Endothelial cell of umbilical vein (primary cell): ENCODE measurements at regions not wholly inside any gene's neighbourhood (a gene's known extent, or its start where the extent isn't known, plus 50 kb on each side); places are given as distances from the start of the nearest gene placed in this dataset.

Experiments used
- BruUV-seq: library from RNA; stranded (reverse); fragments of 400-500 nt; replicated peaks from 2 replicates; lab custom pipeline; 2021; lab: Mats Ljungman, UMichigan
- CTCF ChIA-PET: fragments of 300-600, 350-600 bp; sonication (Branson Sonifier 250); formaldehyde crosslinking; loops from one replicate; lab custom pipeline; 2021; ENCODE audit warnings: antibody characterized with exemption, inconsistent platforms; lab: Charles Lee
- POLR2A ChIA-PET: fragments of 300-600, 350-600 bp; sonication (Branson Sonifier 250); formaldehyde crosslinking; loops from one replicate; lab custom pipeline; 2021; ENCODE audit warnings: antibody characterized with exemption, inconsistent platforms; lab: Charles Lee
- DNase-seq: peaks from one replicate; pipeline ENCODE4 v3.0.0-alpha.2; 2011; ENCODE audit warnings: low read depth, low spot score
- FAIRE-seq: peaks from 2 replicates; lab custom pipeline; 2011; peaks lifted over from hg19 to GRCh38; lab: Jason Lieb, UNC
- H2AFZ ChIP-seq: 2 replicates; pipeline ENCODE4 v1.6.0; 2012; ENCODE audit warnings: low read depth, low read length, control low read depth, inconsistent platforms
- H3K27ac ChIP-seq: 2 replicates; pipeline ENCODE4 v1.5.1; 2011; ENCODE audit warnings: low read depth, mild to moderate bottlenecking, control low read depth, low read length, moderate library complexity; ENCODE audit not compliant: insufficient read depth
- H3K27me3 ChIP-seq, 2 experiments: 2 replicates each; pipeline versions ENCODE4 v1.6.0 to v1.6.1; 2011; ENCODE audit warnings: low read length in 2 of 2, mixed read lengths in 1 of 2; ENCODE audit not compliant: control insufficient read depth in 2 of 2, insufficient read depth in 2 of 2
- H3K36me3 ChIP-seq, 2 experiments: 2 replicates in 1 of 2; 3 replicates in 1 of 2; pipeline ENCODE4 v1.5.1; 2011; ENCODE audit warnings: low read length in 2 of 2, mild to moderate bottlenecking in 1 of 2, moderate library complexity in 1 of 2; ENCODE audit not compliant: control insufficient read depth in 2 of 2, insufficient read depth in 2 of 2; ENCODE audit errors: extremely low read depth in 1 of 2
- H3K4me1 ChIP-seq: 3 replicates; pipeline ENCODE4 v1.5.1; 2011; ENCODE audit warnings: mild to moderate bottlenecking, low read length; ENCODE audit not compliant: control insufficient read depth, insufficient read depth; ENCODE audit errors: extremely low read depth
- H3K4me2 ChIP-seq: 2 replicates; pipeline ENCODE4 v1.6.1; 2011; ENCODE audit warnings: low read length, control low read depth, mixed read lengths; ENCODE audit not compliant: insufficient read depth
- H3K4me3 ChIP-seq, 3 experiments: fragments of 200-600 bp in 1 of 3; sonication (generic), shearing (Covaris generic) in 1 of 3; replicated peaks in 1 of 3; 2 replicates each; pipeline ENCODE4 v1.5.1; 2011 to 2016; ENCODE audit warnings: control low read depth in 3 of 3, low read length in 3 of 3, mild to moderate bottlenecking in 2 of 3, inconsistent platforms in 1 of 3, low read depth in 1 of 3, moderate library complexity in 1 of 3; ENCODE audit not compliant: insufficient read depth in 1 of 3
- H3K79me2 ChIP-seq: 2 replicates; pipeline ENCODE4 v1.6.0; 2012; ENCODE audit warnings: low read length, inconsistent platforms; ENCODE audit not compliant: control insufficient read depth, insufficient read depth
- H3K9ac ChIP-seq: replicated peaks from 2 replicates; pipeline ENCODE3; 2011; ENCODE audit warnings: low read length, control low read depth; ENCODE audit not compliant: insufficient read depth; ENCODE audit errors: extremely low read depth
- H3K9me1 ChIP-seq: replicated peaks from 3 replicates; pipeline ENCODE4 v1.6.0; 2011; ENCODE audit warnings: mild to moderate bottlenecking, low read length; ENCODE audit not compliant: control insufficient read depth, insufficient read depth; ENCODE audit errors: extremely low read depth
- H3K9me3 ChIP-seq: replicated peaks from 2 replicates; pipeline ENCODE4 v1.5.1; 2012; ENCODE audit warnings: low read length, inconsistent platforms; ENCODE audit not compliant: control insufficient read depth, insufficient read depth
- H4K20me1 ChIP-seq: replicated peaks from 2 replicates; pipeline ENCODE3; 2011; ENCODE audit warnings: mild to moderate bottlenecking, low read length; ENCODE audit not compliant: control insufficient read depth, insufficient read depth; ENCODE audit errors: extremely low read depth
- EZH2 ChIP-seq: IDR thresholded peaks from 2 replicates; pipeline ENCODE4 v1.6.1; 2012; ENCODE audit warnings: borderline replicate concordance, low read depth, mild to moderate bottlenecking, moderate library complexity, low read length, inconsistent platforms; ENCODE audit not compliant: severe bottlenecking
- FOS ChIP-seq: IDR thresholded peaks from 2 replicates; pipeline ENCODE4 v1.6.1; 2011; ENCODE audit warnings: mild to moderate bottlenecking, low read length, moderate library complexity, borderline replicate concordance; ENCODE audit not compliant: insufficient read depth
- GATA2 ChIP-seq: IDR thresholded peaks from 2 replicates; pipeline ENCODE4 v1.7.0; 2011; ENCODE audit warnings: low read depth, mild to moderate bottlenecking, moderate library complexity, mixed read lengths, low read length; ENCODE audit not compliant: insufficient read length, insufficient read depth
- JUN ChIP-seq: IDR thresholded peaks from 2 replicates; pipeline ENCODE4 v1.6.1; 2011; ENCODE audit warnings: borderline replicate concordance, low read depth; ENCODE audit not compliant: insufficient read length, insufficient read depth
- MYC ChIP-seq: IDR thresholded peaks from one replicate; pipeline ENCODE4 v1.6.1; 2011; ENCODE audit warnings: mild to moderate bottlenecking, low read depth, low read length
- POLR2A ChIP-seq: IDR thresholded peaks from 2 replicates; pipeline ENCODE4 v1.6.1; 2012; ENCODE audit warnings: low read depth, mild to moderate bottlenecking, control low read depth, low read length
- POLR2AphosphoS5 ChIP-seq: IDR thresholded peaks from 2 replicates; pipeline ENCODE4 v1.6.1; 2012; ENCODE audit warnings: low read depth, mild to moderate bottlenecking, control low read depth, low read length, moderate library complexity; ENCODE audit not compliant: insufficient read depth
- dilution Hi-C: fragments of 300-500 bp; cut with MboI; formaldehyde crosslinking; loops from one replicate; pipeline ENCODE4 v1.15.0; 2019; ENCODE audit warnings: low sequenced_read_pairs; ENCODE audit not compliant: extremely low pct_ligation_motif_present
- intact Hi-C: fragments of 100-400 bp; cut with micrococcal nuclease; formaldehyde crosslinking; loops from one replicate; pipeline ENCODE4 v1.10.0; 2022
- TF ChIP-seq, protein P1 (sequence below): IDR thresholded peaks from 2 replicates; pipeline ENCODE4 v1.6.1; 2011; ENCODE audit not compliant: insufficient read depth, insufficient read length

DNA sequence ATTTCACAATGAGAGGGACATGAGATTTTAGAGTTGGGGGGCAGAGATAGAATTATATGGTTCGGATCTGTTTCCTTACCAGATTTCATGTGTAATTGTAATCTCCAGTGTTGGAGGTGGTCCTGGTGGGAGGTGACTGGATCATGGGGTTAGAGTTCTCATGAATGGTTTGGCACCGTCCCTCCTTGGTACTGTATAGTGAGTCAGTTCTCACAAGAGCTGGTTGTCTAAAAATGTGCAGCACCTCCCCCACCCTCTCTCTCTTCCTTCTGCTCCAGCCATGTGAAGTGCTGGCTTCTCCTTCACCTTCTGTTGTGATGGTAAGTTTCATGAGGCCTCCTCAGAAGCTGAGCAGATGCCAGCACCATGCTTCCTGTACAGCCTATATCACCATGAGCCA is 138.1 kb downstream of the SCG2 start:
- H3K4me3 ChIP-seq = no peak overlapping the region
- ChIA-PET POLR2A (no interaction called here), CTCF (no interaction called here)
- no peak for TF ChIP-seq GATA2
- TF ChIP-seq POLR2AphosphoS5 = no peak
- TF ChIP-seq MYC = no peak
- no peak for TF ChIP-seq FOS
- TF ChIP-seq, protein P1, sequence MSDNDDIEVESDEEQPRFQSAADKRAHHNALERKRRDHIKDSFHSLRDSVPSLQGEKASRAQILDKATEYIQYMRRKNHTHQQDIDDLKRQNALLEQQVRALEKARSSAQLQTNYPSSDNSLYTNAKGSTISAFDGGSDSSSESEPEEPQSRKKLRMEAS = no peak
- no peak for TF ChIP-seq EZH2
- no peak for TF ChIP-seq JUN
- no peak for TF ChIP-seq POLR2A
- dilution Hi-C loops = no loop called here
- no TSS peak for BruUV-seq
- FAIRE-seq = no peak
- DNase-seq = no peak
- no peaks in the 10 kb centered on the region for H3K9me1 ChIP-seq
- H3K9me3 ChIP-seq = no peaks in the 10 kb centered on the region
- H3K36me3 ChIP-seq = no peaks in the 10 kb centered on the region
- H3K27me3 ChIP-seq = no peaks in the 10 kb centered on the region
- intact Hi-C loops = no loop called here
- H3K4me2 ChIP-seq = no peak overlapping the region
- H3K27ac ChIP-seq = no peak overlapping the region
- H3K9ac ChIP-seq = no peak overlapping the region
- no peak overlapping the region for H2AFZ ChIP-seq
- H3K79me2 ChIP-seq = no peaks in the 10 kb centered on the region
- H3K4me1 ChIP-seq = peaks cover 15% of the 10 kb centered on the region
- no peaks in the 10 kb centered on the region for H4K20me1 ChIP-seq

DNA sequence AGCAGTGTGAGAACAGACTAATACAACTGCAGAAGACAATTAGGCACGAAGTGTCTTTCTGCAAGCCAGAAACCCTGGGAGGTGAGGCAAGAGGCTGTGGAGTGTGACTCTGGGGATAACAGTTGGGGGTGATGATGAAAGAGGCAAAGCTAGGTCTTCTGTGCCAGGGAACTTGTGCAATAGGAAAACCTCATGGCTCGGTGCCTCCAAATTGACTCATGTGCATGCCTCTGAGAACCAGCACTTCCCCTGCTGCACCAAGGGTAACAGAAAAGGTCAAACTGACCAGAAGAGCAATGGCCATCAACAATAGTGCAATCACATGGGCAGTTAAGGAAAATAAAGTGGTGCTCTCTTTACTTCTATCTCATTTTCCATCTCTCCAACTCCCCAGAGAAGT is 136.4 kb downstream of the SCG2 start:
- Histone ChIP-seq H2AFZ (no peak overlapping the region), H3K4me2 (no peak overlapping the region), H3K79me2 (no peaks in the 10 kb centered on the region), H3K9ac (no peak overlapping the region), H3K9me3 (no peaks in the 10 kb centered on the region), H3K9me1 (no peaks in the 10 kb centered on the region), H4K20me1 (no peaks in the 10 kb centered on the region), H3K27me3 (no peaks in the 10 kb centered on the region), H3K4me1 (peaks cover 11% of the 10 kb centered on the region), H3K27ac (no peak overlapping the region), H3K4me3 (no peak overlapping the region), H3K36me3 (no peaks in the 10 kb centered on the region)
- intact Hi-C loops = no loop called here
- TF ChIP-seq MYC = no peak
- peak; percentile 66 for TF ChIP-seq POLR2AphosphoS5
- TF ChIP-seq FOS = peak; percentile 59
- peak; percentile 19 for TF ChIP-seq JUN
- peak; percentile 75 for TF ChIP-seq GATA2
- CTCF ChIA-PET = interaction anchor here (1.0 to 1.8 kb wide), 3 partner anchors 13 to 332 kb away, joined by 3 to 10 read pairs (median 3); partner anchors contain the start of gene SCG2
- peak; percentile 72 for FAIRE-seq
- peak; percentile 84 for DNase-seq
- BruUV-seq = no TSS peak
- POLR2A ChIA-PET = interaction anchor here (0.6 kb wide), 1 partner anchor 183 kb away, joined by 3 read pairs; no protein-coding TSS in a partner anchor
- dilution Hi-C loops = no loop called here
